ENCODE measurements at regions not wholly inside any gene's neighbourhood (a gene's known extent, or its start where the extent isn't known, plus 50 kb on each side); places are given as distances from the start of the nearest gene placed in this dataset.
"Not testable (repeated sequence)": the region's sequence is repeated elsewhere in the genome, so short reads cannot be mapped to it uniquely, and the experiment has no call there.

DNA sequence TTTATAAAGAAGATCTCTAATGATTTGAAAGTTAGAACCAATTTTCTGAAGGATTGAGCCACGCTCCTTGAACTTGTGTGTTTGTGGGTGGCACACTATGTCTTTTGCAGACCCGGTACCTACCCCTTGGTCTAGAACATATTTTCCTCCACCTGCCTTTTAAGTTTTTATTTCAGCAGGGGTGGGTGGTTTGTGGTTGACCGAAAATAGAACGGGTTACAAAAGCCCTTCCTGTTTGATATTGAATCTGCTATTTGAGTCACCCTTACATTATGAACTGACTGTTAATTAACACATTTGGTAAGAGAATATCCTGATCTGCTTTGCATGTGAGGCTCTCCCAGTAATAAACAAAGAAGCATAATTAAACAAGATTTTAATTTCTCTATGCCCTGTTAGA is 697.5 kb downstream of the GOLGA6L6 start:
- TF ChIP-seq, protein P1, sequence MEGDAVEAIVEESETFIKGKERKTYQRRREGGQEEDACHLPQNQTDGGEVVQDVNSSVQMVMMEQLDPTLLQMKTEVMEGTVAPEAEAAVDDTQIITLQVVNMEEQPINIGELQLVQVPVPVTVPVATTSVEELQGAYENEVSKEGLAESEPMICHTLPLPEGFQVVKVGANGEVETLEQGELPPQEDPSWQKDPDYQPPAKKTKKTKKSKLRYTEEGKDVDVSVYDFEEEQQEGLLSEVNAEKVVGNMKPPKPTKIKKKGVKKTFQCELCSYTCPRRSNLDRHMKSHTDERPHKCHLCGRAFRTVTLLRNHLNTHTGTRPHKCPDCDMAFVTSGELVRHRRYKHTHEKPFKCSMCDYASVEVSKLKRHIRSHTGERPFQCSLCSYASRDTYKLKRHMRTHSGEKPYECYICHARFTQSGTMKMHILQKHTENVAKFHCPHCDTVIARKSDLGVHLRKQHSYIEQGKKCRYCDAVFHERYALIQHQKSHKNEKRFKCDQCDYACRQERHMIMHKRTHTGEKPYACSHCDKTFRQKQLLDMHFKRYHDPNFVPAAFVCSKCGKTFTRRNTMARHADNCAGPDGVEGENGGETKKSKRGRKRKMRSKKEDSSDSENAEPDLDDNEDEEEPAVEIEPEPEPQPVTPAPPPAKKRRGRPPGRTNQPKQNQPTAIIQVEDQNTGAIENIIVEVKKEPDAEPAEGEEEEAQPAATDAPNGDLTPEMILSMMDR (IDR thresholded peaks at IDR 0.05) = not testable (repeated sequence)
- TF ChIP-seq POLR2A (IDR thresholded peaks at IDR 0.05) = not testable (repeated sequence)
